NCI-H1092 (cell line): ENCODE measurements at regions not wholly inside any gene's neighbourhood (a gene's known extent, or its start where the extent isn't known, plus 50 kb on each side); places are given as distances from the start of the nearest gene placed in this dataset.

ENCODE experiments used
- DNase-seq: peaks from one replicate; lab custom pipeline; 2025; lab: John Stamatoyannopoulos, UW

DNA sequence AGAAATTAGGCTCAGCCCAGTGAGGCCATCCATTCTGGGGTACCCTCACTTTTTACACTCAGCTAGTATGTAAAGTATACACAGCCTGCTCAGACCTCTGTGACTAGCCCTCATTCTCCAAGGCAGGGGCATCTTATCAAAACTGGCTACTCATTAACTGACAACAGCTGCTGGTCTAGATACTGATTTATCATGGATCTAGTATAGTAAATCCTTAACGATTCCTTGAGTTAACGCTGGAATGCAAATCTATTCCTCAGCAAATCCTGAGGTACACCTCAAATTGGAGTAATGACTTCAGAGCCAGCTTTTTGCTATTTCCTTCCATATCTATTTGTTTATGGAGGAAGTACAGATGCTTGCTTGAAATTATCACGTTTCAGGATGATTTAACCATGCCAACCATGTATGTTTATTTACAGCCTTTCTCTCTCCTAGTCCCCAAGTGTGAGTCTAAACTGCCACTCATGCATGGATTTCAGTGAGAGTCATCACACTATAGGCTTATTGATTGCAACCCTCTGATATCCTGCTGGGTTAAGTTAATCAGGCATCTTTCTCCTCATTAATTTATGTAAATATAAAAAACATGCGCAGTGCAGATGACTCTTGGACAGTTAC is 70.2 kb upstream of the DOK6 start:
- DNase-seq: no peak

DNA sequence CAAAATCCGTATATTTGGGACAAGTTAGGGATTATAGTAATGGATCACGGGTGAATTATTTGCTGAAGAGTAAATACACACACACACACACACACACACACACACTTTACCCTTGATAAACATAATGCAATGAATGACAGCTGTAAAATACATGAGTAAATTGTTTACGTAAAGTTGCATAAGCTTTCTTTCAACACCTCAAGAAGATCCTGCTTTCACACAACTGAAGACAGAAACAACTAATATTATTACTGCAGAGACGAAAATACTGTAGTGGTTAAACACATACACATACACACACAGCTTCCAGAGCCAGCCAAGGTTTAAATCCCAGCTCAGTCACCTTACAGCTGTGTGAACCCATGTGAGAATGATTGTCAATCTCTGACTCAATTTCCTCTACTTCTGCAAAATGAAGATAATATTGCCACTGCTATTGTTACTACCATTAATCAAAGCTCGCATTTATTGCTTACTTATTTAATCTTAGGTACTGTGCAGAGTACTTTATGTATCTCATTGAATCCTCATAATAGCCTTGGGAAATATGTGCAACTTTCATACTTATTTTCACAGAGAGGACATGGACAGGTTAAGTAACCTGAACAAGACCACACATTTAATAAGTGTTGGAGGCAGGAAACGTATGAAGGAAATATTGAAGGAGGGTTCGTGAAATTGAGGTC is 50.6 kb upstream of the DOK6 start:
- no peak for DNase-seq
